Stimulated activated CD8-positive, alpha-beta memory T cell treated with anti-CD3 and anti-CD28 coated beads, Interleukin-12 subunit alpha, Interleukin-12 subunit beta, amount 100 ng/mL, for 24 hours (primary cell): ENCODE measurements at regions not wholly inside any gene's neighbourhood (a gene's known extent, or its start where the extent isn't known, plus 50 kb on each side); places are given as distances from the start of the nearest gene placed in this dataset.

Experiments
- DNase-seq: peaks from one replicate; pipeline ENCODE4 v3.0.0-alpha.2; 2020; ENCODE audit errors: extremely low read depth

GRCh38 chr2:133811409-133812125 is 243.3 kb upstream of the NCKAP5 start:
- no peak for DNase-seq

GRCh38 chr2:133812826-133813617 is 244.8 kb upstream of the NCKAP5 start:
- DNase-seq = no peak

GRCh38 chr2:133814890-133815289 is 246.6 kb upstream of the NCKAP5 start:
- no peak for DNase-seq

GRCh38 chr2:133816037-133816436 is 247.8 kb upstream of the NCKAP5 start:
- no peak for DNase-seq

GRCh38 chr2:133817680-133818566 is 249.7 kb upstream of the NCKAP5 start:
- no peak for DNase-seq

- DNase-seq = no peak
Observed at GRCh38 chr2:133818661-133819060, 250.4 kb upstream of the NCKAP5 start.

GRCh38 chr2:133819906-133820305 is 251.6 kb upstream of the NCKAP5 start:
- no peak for DNase-seq

GRCh38 chr2:133821107-133821760 is 253.0 kb upstream of the NCKAP5 start:
- DNase-seq = no peak

GRCh38 chr2:133822517-133823225 is 254.4 kb upstream of the NCKAP5 start:
- no peak for DNase-seq

- no peak for DNase-seq
Observed at GRCh38 chr2:133823226-133823550, 254.9 kb upstream of the NCKAP5 start.

GRCh38 chr2:133824869-133825268 is 256.6 kb upstream of the NCKAP5 start:
- no peak for DNase-seq

- DNase-seq = no peak
Observed at GRCh38 chr2:133825778-133826177, 257.5 kb upstream of the NCKAP5 start.

- DNase-seq = no peak
Observed at GRCh38 chr2:133828913-133829312, 260.6 kb upstream of the NCKAP5 start.

- no peak for DNase-seq
Observed at GRCh38 chr2:133829450-133830020, 261.3 kb upstream of the NCKAP5 start.

GRCh38 chr2:133833746-133834145 is 265.5 kb upstream of the NCKAP5 start:
- DNase-seq = no peak

GRCh38 chr2:133835821-133836619 is 267.8 kb upstream of the NCKAP5 start:
- DNase-seq = no peak

GRCh38 chr2:133836691-133837345 is 268.6 kb upstream of the NCKAP5 start:
- no peak for DNase-seq

- DNase-seq = no peak
Observed at GRCh38 chr2:133837441-133838094, 269.3 kb upstream of the NCKAP5 start.
